ENCODE measurements at regions not wholly inside any gene's neighbourhood (a gene's known extent, or its start where the extent isn't known, plus 50 kb on each side); places are given as distances from the start of the nearest gene placed in this dataset.

DNA sequence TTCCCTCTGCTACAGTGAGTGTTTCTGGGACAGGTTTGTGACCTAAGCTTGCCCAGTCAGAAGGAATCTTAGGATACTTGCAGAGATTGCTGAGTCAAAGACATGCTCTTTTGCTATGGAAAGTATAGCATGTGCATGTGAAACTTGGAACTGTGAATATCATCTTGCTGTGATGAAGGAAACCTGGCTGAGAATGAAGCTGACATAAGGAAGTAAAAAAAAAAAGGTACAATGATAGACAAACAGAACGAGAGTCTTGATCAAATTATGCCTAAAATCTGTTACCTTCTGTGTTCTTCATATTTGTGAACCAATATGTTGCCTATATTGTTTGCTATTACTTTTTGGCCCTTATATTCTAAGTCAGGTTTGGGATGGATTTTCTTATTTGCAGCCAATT is 525.7 kb downstream of the NPIPA7 start:
- TF ChIP-seq, protein P1, sequence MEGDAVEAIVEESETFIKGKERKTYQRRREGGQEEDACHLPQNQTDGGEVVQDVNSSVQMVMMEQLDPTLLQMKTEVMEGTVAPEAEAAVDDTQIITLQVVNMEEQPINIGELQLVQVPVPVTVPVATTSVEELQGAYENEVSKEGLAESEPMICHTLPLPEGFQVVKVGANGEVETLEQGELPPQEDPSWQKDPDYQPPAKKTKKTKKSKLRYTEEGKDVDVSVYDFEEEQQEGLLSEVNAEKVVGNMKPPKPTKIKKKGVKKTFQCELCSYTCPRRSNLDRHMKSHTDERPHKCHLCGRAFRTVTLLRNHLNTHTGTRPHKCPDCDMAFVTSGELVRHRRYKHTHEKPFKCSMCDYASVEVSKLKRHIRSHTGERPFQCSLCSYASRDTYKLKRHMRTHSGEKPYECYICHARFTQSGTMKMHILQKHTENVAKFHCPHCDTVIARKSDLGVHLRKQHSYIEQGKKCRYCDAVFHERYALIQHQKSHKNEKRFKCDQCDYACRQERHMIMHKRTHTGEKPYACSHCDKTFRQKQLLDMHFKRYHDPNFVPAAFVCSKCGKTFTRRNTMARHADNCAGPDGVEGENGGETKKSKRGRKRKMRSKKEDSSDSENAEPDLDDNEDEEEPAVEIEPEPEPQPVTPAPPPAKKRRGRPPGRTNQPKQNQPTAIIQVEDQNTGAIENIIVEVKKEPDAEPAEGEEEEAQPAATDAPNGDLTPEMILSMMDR (IDR thresholded peaks at IDR 0.05) = no peak
- TF ChIP-seq EP300 (IDR thresholded peaks at IDR 0.05) = no peak
